ENCODE measurements at regions not wholly inside any gene's neighbourhood (a gene's known extent, or its start where the extent isn't known, plus 50 kb on each side); places are given as distances from the start of the nearest gene placed in this dataset.

DNA sequence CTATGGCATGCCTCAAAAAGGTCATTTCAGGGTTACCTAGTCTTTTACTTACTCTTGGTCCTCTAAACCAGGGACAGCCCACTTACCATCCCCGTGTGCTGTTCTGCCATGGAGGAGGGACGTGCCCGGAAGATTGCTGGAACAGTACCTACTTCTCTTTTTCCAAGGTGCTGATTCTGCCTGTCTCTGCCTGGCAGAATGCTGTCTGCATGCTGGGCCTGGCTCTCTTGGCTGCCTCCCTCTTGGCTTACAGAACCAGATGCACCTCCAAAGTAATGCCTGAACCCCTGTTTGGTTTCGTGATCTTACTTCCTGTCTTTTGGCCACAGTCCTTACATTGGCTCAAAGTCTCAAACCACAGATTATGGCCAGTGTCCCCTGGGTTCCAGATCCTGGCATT lies 120.7 kb upstream of the NT5E start:
- TF ChIP-seq EZH2 (IDR thresholded peaks at IDR 0.05; ENCODE audit: borderline replicate concordance, low read length) = no peak
- TF ChIP-seq, protein P1, sequence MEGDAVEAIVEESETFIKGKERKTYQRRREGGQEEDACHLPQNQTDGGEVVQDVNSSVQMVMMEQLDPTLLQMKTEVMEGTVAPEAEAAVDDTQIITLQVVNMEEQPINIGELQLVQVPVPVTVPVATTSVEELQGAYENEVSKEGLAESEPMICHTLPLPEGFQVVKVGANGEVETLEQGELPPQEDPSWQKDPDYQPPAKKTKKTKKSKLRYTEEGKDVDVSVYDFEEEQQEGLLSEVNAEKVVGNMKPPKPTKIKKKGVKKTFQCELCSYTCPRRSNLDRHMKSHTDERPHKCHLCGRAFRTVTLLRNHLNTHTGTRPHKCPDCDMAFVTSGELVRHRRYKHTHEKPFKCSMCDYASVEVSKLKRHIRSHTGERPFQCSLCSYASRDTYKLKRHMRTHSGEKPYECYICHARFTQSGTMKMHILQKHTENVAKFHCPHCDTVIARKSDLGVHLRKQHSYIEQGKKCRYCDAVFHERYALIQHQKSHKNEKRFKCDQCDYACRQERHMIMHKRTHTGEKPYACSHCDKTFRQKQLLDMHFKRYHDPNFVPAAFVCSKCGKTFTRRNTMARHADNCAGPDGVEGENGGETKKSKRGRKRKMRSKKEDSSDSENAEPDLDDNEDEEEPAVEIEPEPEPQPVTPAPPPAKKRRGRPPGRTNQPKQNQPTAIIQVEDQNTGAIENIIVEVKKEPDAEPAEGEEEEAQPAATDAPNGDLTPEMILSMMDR (conservative IDR thresholded peaks at IDR 0.05 in 1 of 2, IDR thresholded peaks at IDR 0.05 in 1 of 2; ENCODE audit: extremely low read depth in 1 of 2, insufficient read depth in 1 of 2, low read depth in 1 of 2, low read length in 2 of 2) = no peak
